GM18508 (cell line): ENCODE measurements at regions not wholly inside any gene's neighbourhood (a gene's known extent, or its start where the extent isn't known, plus 50 kb on each side); places are given as distances from the start of the nearest gene placed in this dataset.
A peak's percentile ranks its signal among the peaks of the same experiment; 100 is the strongest.
"Not testable (repeated sequence)": the region's sequence is repeated elsewhere in the genome, so short reads cannot be mapped to it uniquely, and the experiment has no call there.

ENCODE experiments used
- ATAC-seq: cut with Tn5 transposase; IDR thresholded peaks from one replicate; pipeline ENCODE4 v1.9.1; 2021; ENCODE audit warnings: moderate number of reproducible peaks; ENCODE audit not compliant: insufficient read depth, unreplicated experiment

DNA sequence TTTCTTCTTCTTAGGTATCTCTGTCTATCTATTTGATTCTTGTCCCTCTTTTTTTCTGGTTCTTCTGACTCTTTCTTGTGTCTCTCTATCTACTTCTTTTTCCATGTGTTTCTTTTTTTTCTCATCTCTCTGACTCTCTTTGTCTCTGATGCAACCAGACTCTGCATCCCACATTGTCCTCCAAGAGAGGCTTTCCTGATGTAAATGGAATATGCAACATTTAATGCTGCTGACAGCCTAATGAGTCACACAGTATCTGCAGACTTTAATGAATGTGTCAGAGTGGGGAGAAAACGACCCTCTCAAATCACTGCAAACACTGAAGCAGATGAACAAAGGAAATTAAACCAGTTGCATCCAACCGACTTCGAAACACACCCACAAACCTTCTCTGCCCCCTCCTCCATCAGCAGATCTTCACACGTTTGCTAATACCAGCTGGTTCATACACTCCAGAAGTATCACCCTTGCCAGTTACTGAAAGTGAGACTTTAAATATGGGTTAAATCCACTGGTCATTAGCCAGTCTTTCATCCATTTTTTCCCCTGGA is 351.5 kb downstream of the TXNL1 start:
- no peak for ATAC-seq

DNA sequence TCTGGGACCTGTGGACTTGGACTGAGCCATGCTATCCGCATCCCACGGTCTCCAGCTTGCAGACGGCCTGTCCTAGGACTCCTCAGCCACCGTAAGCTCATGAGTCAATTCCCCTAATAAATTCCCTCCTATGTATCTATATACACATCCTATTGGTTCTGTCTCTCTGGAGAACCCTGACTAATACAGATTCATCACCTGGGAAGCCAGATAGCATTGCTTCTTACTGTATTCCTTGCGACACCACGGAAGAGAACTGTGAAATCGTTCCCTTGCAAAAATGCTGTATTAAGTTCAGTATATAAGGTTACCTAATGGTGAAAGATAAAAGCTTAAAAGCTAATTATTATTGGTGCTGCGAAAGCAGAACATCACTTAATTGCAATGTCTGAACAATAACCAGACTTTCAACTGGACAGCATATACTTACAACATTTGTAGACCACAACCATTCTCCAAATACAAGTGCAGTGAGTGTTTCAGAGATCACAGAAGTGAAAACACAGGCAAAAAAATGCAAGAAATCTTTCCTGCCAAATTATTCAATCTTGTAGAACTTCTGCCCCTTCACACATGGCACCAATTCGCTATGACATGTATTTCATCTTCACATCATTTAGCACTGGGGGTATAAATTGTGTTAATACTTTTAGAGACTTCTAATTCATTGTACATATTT is 352.9 kb downstream of the TXNL1 start:
- no peak for ATAC-seq

DNA sequence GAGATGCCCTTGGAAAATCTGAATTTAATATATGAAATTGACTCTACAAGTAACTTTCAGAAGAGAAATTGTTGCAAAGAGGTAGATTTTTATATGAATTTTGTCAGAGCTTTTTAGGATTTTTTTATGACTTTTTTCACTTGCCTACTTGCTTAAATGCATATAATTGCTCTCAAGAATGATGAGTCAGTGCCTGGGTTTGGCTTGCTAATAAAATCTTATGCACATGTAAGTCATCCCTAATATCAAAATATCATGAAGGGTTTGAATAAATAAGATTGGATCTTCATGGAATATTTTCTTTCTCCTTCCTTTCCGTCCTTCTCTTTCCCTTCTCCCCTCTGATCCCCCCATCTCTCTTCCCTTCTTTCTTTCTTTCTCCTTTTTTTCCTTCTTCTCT is 354.1 kb downstream of the TXNL1 start:
- ATAC-seq = no peak

DNA sequence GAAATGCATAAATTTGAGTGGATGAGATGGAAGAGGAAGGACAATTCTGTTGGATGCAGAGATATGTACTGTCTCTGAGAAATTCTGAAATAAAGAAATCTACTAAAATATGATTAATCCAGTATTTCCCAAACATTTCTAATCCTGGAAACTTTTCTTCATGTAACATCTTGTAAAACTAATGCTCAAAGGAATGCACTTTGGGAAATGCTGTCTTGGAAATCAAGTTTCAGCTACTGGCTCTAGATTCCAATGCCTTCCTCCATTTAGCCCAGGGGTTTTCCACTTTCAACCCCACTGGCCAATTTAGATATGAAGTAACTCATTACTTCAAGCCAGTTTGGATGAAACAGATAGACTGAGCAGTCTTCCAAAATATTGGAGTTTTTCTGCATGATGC is 355.1 kb downstream of the TXNL1 start:
- no peak for ATAC-seq

DNA sequence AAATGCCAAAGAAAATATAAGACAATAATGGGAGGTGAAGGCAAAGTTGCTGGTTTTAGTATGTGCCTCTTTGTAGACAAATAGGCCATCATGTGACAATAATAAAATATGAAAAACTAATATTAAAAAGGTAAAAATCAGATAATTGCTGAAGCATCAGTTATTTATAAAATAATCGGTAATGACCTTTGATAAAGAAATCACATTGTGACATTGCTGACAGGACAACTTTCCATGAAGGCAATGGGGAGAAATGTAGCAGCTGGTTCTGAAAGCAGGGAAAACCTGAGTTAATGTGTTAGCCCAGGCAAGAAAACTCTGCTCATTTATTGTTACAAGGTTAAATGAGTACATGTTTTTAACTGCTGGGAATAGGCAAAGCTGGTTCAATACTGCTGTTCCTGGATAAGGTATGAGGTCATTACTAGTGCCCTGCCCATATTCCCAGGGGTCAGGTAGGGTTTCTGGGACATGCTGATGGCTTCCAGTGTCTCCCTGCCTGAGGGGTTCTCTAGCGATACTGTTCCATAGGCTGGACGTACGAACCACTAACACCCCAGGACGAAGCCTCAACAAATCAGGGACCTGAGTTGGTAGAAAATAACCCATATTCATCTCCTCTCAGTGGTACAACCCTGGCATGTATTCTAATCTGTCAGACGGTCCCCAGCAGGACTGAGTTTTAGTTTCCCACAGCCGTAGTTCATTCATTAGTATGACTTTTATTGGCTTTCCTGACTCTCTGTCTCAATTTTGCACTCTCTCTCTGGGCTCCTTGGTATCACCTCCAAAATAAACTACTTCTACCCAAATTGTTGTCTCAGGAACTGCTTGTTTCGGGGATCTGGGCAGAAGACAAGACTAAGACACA is 355.9 kb downstream of the TXNL1 start:
- ATAC-seq = no peak

DNA sequence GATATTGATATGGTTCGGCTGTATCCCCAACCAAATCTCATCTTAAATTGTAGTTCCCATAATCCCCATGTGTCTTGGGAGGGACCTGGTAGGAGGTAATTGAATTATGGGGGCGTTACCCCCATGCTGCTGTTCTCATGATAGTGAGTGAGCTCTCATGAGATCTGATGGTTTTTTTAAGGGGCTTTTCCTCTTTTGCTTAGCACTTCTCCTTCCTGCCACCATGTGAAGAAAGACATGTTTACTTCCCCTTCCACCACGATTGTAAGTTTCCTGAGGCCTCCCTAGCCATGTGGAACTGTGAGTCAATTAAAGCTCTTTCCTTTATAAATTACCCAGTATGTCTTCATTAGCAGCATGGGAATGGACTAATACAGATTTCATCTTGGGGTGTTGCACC is 358.6 kb downstream of the TXNL1 start:
- ATAC-seq = not testable (repeated sequence)

DNA sequence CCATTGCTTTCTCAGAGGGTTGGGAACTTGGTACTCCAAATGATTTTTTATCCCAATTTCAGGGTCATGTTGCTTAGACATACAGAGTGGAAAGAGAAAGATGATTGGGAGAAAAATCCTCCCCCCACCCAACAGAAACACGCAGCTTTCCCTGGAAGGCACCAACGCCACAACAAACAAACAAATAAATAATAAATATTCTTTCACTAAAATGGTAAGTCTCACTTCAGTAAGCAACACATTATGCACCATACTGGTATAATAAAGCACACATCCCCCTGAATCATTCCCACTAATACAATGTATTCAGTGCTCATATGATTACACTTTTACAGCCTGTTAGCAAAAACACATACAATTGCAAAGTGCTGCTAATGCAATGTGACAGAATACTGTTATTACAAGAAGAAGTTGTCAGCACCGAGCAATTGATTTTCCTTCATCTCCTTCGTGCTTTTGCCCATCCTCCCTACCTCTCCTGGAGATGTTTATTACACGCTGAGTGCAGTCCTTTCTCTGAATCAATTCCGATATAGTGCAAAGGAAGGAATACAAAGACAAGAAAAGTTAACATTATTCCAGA is 359.9 kb downstream of the TXNL1 start:
- no peak for ATAC-seq

DNA sequence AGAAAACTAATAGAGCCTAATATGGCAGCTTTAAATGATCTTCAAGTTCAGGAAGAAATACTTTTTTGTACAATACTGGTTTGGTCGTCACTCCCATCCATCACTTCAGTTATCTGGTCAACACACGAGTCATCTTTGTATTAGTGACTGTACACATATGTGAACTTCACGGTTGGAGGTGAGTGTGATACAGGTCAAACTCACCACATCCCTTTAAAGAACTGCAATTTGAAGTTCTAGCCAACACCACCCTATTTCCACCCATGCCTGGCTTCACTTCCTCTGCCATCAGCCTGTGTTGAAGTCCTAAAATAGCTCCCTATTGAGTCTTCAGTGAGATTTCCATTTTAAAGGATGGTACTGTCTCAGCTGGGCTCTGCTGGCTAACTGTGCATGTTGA is 361.9 kb downstream of the TXNL1 start:
- no peak for ATAC-seq

DNA sequence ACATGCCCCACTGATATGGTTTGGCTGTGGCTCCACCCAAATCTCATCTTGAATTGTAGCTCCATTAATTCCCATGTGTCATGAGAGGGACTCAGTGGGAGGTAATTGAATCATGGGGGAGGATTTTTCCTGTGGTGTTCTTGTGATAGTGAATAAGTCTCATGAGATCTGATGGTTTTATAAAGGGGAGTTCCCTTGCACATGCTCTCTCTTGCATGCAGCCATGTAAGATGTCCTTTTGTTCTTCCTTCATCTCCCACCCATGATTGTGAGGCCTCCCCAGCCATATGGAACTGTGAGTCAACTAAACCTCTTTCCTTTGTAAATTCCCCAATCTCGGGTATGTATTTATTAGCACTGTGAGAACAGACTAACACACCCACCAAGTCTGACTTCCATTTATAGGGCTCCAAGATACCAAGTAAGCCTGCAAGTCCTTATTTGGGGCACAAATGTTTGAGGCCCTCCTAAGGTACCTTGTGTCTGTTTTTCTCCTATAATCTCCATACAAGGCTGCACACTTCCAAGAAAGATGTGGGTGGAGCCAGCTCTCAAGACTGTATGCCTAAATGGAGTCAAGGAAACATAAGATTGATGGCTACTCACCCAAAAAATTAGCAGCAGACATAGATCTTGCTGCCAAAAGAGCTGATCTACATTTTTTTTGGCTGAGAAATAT is 364.7 kb downstream of the TXNL1 start:
- ATAC-seq = no peak

DNA sequence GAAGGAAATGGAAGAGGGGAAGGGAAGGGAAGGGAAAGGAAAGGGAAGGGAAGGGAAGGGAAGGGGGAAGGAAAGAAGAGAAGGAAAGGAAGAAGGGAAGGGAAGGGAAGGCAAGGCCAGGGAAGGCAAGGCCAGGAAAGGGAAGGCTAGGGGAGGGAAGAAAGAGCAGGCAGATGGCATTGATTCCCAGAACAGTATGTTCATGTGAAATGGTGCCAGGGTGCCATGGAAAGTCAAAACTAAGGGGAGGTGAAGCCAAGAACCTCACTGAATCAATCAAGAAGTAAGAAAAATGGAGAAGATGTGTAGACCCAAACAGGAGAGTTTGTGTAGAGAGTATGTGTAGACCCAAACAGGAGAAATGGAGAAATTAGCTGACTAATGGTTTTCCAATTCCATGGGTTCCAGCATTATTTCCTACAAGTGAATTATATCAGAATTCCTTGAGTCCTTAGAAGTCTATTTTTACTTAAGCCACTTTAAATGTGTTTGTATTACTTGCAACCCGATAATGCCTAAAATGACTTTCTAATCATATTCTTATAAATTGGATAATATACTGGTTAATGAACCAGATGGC is 367.6 kb downstream of the TXNL1 start:
- no peak for ATAC-seq

DNA sequence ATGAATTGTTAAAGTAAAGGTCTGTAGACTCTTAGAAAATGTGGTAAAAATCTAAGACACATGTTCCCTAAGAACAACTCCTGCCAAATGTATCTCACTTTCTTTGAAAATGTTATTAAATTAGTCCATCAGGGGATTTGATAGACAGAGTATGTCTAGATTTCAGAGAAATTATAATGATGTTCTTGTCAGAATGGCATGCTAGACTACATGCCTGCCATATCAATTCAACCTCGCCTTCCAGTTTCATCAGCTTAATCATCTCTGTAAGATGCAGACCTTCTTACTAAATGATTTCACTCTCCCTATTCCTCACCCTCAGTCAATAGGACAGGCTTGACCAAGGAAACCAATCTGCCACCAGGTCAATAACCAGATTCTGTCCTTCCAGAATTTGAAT is 368.4 kb downstream of the TXNL1 start:
- ATAC-seq = no peak

DNA sequence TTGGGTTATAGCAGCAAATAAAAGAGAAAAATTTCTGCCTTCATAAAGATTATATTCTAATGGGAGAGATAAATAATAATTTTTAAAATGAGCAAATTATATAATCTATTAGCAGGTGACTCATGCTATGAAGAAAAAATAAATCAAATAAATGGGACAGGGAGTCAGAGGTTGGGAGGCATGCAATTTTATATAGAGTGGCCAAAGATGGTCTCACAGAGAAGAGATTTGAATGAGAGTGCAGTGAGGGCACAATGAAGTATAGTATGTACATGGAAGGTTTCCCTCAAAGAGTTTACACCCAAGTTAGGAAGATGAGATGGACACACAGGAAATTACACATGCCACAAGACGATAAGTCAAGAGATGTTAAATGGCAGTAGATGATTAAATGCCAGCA is 369.4 kb downstream of the TXNL1 start:
- ATAC-seq = no peak

DNA sequence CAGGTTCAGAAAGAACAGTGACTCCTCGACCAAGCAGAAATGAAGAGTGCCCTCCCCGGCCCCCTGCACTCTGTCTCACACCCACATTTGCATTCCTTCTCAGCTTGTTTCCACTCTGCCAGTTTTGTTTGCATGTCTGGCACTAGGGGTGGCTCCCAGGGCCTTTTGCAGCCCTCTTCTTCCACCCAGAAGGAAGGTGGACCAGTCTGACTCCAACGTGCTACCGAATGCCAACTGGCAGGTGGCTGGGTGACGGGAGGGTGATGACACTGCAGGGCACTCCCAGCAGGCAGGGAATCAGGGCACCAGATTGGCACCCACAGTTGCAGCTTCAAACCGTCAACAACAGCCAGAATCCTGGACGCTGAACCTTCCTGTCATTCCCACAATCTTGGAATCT is 371.1 kb downstream of the TXNL1 start:
- ATAC-seq = no peak

DNA sequence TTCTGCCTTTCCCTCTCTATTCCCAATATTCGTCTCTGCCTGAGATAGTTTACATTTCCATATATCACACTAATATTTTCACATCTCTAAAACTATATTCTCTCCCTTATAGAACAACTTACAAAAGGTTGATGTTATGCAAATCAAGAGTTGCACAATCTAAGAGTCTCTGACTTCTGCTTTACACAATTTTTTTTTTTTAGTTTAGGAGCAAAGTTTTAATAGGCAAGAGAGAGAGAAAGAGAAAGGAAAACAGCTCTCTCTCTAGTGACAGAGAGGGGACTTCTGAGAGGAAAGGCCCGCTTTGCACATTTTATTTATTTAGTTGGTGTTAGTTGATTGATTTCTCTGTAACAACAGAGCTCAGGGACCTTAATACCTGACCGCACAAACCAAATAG is 380.2 kb downstream of the TXNL1 start:
- no peak for ATAC-seq

DNA sequence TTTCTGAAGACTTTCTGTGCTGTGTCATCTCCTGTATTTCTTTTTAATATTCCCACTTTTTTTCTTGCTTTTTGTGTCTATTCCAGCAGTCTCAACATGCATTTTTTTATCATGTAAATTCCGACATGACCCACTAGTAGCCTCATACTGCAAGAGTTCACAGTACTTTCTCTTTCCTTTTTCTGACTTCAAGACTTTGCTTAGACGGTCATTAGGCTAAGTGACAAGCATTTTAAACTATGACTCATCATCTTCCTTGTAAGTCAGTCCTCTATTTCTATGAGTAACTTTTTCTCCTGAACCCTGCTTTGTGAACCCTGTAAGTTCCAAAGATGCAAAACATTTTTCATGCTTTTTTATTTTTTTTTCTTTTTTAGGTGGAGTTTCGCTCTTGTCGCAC is 381.2 kb downstream of the TXNL1 start:
- ATAC-seq = peak; percentile 62

DNA sequence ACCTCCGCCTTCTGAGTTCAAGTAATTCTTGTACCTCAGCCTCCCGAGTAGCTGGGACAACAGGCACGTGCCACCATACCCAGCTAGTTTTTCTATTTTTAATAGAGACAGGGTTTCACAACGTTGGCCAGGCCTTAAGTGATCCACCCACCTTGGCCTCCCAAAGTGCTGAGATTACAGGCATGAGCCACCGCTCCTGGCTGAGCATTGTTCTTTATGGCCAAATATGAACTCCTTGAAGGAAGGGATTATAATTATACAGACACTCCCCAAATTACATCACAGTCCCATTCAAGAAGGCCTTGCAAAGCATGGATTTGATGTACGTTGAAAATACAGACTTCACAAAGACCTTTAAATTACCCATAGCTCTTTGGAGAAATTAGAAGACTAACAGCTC is 381.7 kb downstream of the TXNL1 start:
- no peak for ATAC-seq

DNA sequence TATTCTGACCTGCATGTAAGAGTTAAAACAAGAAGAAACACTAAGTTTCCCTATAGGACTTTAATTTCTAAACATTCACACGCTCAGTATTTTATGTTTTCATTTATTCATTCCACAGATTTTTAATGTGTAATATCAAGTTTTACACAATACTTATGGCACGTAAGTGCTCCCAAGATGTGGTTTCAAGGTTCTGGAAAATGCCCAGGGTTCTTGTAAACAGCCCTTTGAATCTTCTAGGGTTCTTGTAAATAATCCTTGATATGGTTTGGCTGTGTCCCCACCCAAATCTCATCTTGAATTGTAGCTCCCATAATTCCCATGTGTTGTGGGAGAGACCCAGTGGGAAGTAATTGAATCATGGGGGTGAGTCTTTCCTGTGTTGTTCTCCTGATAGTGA is 383.0 kb downstream of the TXNL1 start:
- ATAC-seq = no peak

DNA sequence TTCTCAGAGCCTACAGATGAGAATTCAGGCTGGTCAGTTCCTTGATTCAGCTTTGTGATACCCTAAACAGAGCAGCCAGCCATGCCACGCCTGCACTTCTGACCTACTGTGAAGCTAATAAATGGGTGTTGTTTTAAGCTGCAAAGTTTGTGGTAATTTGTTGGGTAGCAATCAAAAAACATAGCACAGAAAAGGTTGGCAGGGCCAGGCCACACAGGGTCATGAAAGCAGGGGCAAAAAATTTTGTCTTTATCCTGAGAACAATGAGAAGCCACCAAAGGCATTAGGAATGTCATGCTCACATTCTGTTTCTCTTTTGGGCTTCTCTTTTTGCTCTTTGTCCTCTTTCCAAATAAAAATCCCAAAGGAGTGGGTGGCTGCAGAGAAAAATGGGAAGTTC is 385.9 kb downstream of the TXNL1 start:
- no peak for ATAC-seq

DNA sequence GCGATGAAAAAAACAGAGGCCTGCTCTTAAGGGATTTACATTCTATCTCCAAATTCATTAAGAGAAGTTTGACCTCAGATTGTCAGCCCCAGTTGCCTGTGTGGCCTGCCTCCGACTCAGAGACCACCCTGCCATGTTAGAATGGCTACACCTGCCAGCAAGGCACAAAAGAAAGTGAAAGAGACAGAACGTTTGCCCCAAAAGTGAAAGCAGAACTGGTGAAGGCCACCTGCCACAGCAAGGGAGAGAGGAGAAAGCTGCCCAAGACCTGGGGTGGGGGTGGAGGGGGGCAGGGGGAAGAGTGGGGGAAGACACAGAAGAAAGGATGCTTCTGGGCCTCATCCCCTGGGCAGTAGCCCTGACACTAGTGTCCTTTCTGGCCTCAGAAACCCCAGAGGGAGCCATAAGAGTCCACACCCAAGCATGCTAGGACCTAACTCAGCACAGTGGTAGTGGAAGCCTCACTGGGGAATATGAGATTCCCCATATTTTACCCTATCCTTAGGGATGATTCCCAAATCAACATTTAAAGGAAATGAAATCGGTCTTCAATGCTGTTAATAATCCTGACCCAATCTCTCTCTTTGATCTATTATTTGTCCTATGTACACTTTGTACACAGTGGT is 389.7 kb downstream of the TXNL1 start:
- ATAC-seq = peak; percentile 95

DNA sequence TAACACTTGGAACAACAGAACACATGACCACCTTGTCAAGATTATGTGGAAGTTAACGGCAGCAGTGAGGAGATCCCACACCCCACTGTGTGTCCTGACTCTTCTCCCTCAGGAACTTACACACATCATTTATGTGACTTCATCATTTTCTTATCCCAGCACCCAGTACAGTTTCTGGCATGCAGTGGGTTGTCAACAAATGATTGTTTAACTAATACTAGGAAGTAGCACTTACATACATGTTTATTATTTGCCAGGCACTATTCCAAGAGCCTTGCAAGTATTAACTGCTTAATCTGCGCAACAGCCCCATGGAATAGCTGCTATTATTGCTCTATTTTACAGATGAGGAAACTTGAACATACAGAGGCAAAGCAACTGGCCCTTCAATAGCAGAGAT is 391.5 kb downstream of the TXNL1 start:
- ATAC-seq = no peak
